ENCODE measurements at regions not wholly inside any gene's neighbourhood (a gene's known extent, or its start where the extent isn't known, plus 50 kb on each side); places are given as distances from the start of the nearest gene placed in this dataset.

DNA sequence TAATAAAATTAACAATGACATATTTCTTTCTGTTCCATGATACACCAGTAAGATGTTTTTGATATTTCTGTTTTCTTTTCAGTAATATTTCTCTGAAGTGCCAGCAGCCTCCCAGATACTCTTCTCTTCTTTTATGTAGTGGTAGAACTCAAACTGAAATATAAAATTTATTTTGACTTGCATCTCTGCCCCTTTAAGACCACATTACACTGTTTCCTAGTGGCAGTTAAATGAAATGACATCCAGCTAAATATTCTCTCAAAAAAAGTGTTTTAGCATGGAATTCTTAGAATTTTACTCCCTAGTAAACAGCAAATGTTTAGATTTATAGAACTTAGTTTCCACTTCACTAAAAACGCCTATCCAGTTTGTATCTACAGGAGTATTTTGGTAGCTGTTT, 237.2 kb upstream of the MTPN start:
- TF ChIP-seq, protein P1, sequence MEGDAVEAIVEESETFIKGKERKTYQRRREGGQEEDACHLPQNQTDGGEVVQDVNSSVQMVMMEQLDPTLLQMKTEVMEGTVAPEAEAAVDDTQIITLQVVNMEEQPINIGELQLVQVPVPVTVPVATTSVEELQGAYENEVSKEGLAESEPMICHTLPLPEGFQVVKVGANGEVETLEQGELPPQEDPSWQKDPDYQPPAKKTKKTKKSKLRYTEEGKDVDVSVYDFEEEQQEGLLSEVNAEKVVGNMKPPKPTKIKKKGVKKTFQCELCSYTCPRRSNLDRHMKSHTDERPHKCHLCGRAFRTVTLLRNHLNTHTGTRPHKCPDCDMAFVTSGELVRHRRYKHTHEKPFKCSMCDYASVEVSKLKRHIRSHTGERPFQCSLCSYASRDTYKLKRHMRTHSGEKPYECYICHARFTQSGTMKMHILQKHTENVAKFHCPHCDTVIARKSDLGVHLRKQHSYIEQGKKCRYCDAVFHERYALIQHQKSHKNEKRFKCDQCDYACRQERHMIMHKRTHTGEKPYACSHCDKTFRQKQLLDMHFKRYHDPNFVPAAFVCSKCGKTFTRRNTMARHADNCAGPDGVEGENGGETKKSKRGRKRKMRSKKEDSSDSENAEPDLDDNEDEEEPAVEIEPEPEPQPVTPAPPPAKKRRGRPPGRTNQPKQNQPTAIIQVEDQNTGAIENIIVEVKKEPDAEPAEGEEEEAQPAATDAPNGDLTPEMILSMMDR (conservative IDR thresholded peaks at IDR 0.05; ENCODE audit: low read depth, low read length) = no peak; the same call in 1 of the 2 replicates
- no peak for TF ChIP-seq EZH2 (IDR thresholded peaks at IDR 0.05; ENCODE audit: borderline replicate concordance, low read depth, low read length, poor library complexity, severe bottlenecking)

Measured in A673 (cell line).